ENCODE measurements at regions not wholly inside any gene's neighbourhood (a gene's known extent, or its start where the extent isn't known, plus 50 kb on each side); places are given as distances from the start of the nearest gene placed in this dataset.

GRCh38 chr6:165972139-165972802 lies 195.4 kb downstream of the TBXT start:
- Histone ChIP-seq H3K9ac (ENCODE audit: low read length) (no peak overlapping the region), H3K4me2 (ENCODE audit: low read length) (no peak overlapping the region), H3K9me3 (ENCODE audit: low read length) (no peaks in the 10 kb centered on the region), H3K4me1 (ENCODE audit: insufficient read depth, low read length) (no peaks in the 10 kb centered on the region), H3K9me2 (replicated peaks; ENCODE audit: low read length) (no peaks in the 10 kb centered on the region), H3F3A (ENCODE audit: low read length, unreplicated experiment) (no peaks in the 10 kb centered on the region), H3K4me3 (ENCODE audit: low read length) (no peak overlapping the region), H4K20me1 (ENCODE audit: low read length) (no peaks in the 10 kb centered on the region), H3K27me3 (ENCODE audit: low read length) (0 out of 2 replicates have a peak, but pooled peaks cover 3% of the 10 kb centered on the region), H2AFZ (ENCODE audit: low read length) (no peak overlapping the region), H3K36me3 (ENCODE audit: low read depth, low read length) (no peaks in the 10 kb centered on the region), H3K79me2 (ENCODE audit: low read length) (no peaks in the 10 kb centered on the region), H3K27ac (ENCODE audit: low read length) (no peak overlapping the region)
- BruUV-seq (replicated peaks): no TSS peak
- no peak for TF ChIP-seq EZH2phosphoT487 (IDR thresholded peaks at IDR 0.05; ENCODE audit: borderline replicate concordance, low read length)
- no peak for TF ChIP-seq EZH2 (IDR thresholded peaks at IDR 0.05; ENCODE audit: low read length, unreplicated experiment)
- TF ChIP-seq, protein P1, sequence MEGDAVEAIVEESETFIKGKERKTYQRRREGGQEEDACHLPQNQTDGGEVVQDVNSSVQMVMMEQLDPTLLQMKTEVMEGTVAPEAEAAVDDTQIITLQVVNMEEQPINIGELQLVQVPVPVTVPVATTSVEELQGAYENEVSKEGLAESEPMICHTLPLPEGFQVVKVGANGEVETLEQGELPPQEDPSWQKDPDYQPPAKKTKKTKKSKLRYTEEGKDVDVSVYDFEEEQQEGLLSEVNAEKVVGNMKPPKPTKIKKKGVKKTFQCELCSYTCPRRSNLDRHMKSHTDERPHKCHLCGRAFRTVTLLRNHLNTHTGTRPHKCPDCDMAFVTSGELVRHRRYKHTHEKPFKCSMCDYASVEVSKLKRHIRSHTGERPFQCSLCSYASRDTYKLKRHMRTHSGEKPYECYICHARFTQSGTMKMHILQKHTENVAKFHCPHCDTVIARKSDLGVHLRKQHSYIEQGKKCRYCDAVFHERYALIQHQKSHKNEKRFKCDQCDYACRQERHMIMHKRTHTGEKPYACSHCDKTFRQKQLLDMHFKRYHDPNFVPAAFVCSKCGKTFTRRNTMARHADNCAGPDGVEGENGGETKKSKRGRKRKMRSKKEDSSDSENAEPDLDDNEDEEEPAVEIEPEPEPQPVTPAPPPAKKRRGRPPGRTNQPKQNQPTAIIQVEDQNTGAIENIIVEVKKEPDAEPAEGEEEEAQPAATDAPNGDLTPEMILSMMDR (conservative IDR thresholded peaks at IDR 0.05; ENCODE audit: low read depth, low read length): no peak
- no peak for DNase-seq
- ChIA-PET POLR2A (ENCODE audit: unreplicated experiment) (no interaction called here), CTCF (no interaction called here)
- intact Hi-C loops (cut with micrococcal nuclease): no loop called here
- no peak for ATAC-seq

- Histone ChIP-seq H2AFZ (ENCODE audit: low read length) (no peak overlapping the region), H3K4me1 (ENCODE audit: insufficient read depth, low read length) (no peaks in the 10 kb centered on the region), H3K27ac (ENCODE audit: low read length) (no peak overlapping the region), H3K4me3 (ENCODE audit: low read length) (no peak overlapping the region), H3F3A (ENCODE audit: low read length, unreplicated experiment) (no peaks in the 10 kb centered on the region), H3K9me2 (replicated peaks; ENCODE audit: low read length) (no peaks in the 10 kb centered on the region), H3K4me2 (ENCODE audit: low read length) (no peak overlapping the region), H3K9ac (ENCODE audit: low read length) (no peak overlapping the region), H3K36me3 (ENCODE audit: low read depth, low read length) (no peaks in the 10 kb centered on the region), H3K9me3 (ENCODE audit: low read length) (no peaks in the 10 kb centered on the region), H3K27me3 (ENCODE audit: low read length) (0 out of 2 replicates have a peak, but pooled peaks cover 3% of the 10 kb centered on the region), H3K79me2 (ENCODE audit: low read length) (no peaks in the 10 kb centered on the region), H4K20me1 (ENCODE audit: low read length) (no peaks in the 10 kb centered on the region)
- BruUV-seq (replicated peaks): no TSS peak
- ATAC-seq (no peak), DNase-seq (no peak)
- ChIA-PET POLR2A (ENCODE audit: unreplicated experiment) (no interaction called here), CTCF (no interaction called here)
- intact Hi-C loops (cut with micrococcal nuclease): no loop called here
- TF ChIP-seq EZH2 (IDR thresholded peaks at IDR 0.05; ENCODE audit: low read length, unreplicated experiment): no peak
- TF ChIP-seq, protein P1 (conservative IDR thresholded peaks at IDR 0.05; ENCODE audit: low read depth, low read length): no peak
- TF ChIP-seq EZH2phosphoT487 (IDR thresholded peaks at IDR 0.05; ENCODE audit: borderline replicate concordance, low read length): no peak
Observed at GRCh38 chr6:165971202-165971601, 196.4 kb downstream of the TBXT start.

- no peak for ATAC-seq
- Histone ChIP-seq H3K79me2 (ENCODE audit: low read length) (no peaks in the 10 kb centered on the region), H3F3A (ENCODE audit: low read length, unreplicated experiment) (no peaks in the 10 kb centered on the region), H3K27me3 (ENCODE audit: low read length) (0 out of 2 replicates have a peak, but pooled peaks cover 3% of the 10 kb centered on the region), H3K4me1 (ENCODE audit: insufficient read depth, low read length) (no peaks in the 10 kb centered on the region), H3K4me3 (ENCODE audit: low read length) (no peak overlapping the region), H4K20me1 (ENCODE audit: low read length) (no peaks in the 10 kb centered on the region), H3K9me3 (ENCODE audit: low read length) (no peaks in the 10 kb centered on the region), H3K9me2 (replicated peaks; ENCODE audit: low read length) (no peaks in the 10 kb centered on the region), H2AFZ (ENCODE audit: low read length) (no peak overlapping the region), H3K36me3 (ENCODE audit: low read depth, low read length) (no peaks in the 10 kb centered on the region), H3K9ac (ENCODE audit: low read length) (no peak overlapping the region), H3K4me2 (ENCODE audit: low read length) (no peak overlapping the region), H3K27ac (ENCODE audit: low read length) (no peak overlapping the region)
- CTCF ChIA-PET: no interaction called here
- intact Hi-C loops (cut with micrococcal nuclease): no loop called here
- DNase-seq: no peak
- TF ChIP-seq, protein P1 (conservative IDR thresholded peaks at IDR 0.05; ENCODE audit: low read depth, low read length): no peak
- TF ChIP-seq EZH2 (IDR thresholded peaks at IDR 0.05; ENCODE audit: low read length, unreplicated experiment) (no peak), EZH2phosphoT487 (IDR thresholded peaks at IDR 0.05; ENCODE audit: borderline replicate concordance, low read length) (no peak)
- POLR2A ChIA-PET (ENCODE audit: unreplicated experiment): no interaction called here
- no TSS peak for BruUV-seq (replicated peaks)
Observed at GRCh38 chr6:165970001-165970400, 197.7 kb downstream of the TBXT start.
